IMR-90 (cell line): ENCODE measurements at regions not wholly inside any gene's neighbourhood (a gene's known extent, or its start where the extent isn't known, plus 50 kb on each side); places are given as distances from the start of the nearest gene placed in this dataset.

Experiments used
- ATAC-seq: fragments of 200-7000 bp; cut with Tn5 transposase; 2 replicates; pipeline ENCODE4 v1.9.1; 2020; ENCODE audit warnings: low read depth, mild to moderate bottlenecking, moderate library complexity
- BruUV-seq: library from RNA; stranded (reverse); fragments of 400-500 nt; replicated peaks from 2 replicates; lab custom pipeline; 2021; lab: Mats Ljungman, UMichigan
- CTCF ChIA-PET: fragments of 300-600 bp; formaldehyde crosslinking; extraction: SDS; loops from one replicate; lab custom pipeline; 2021; ENCODE audit warnings: antibody characterized with exemption; lab: Yijun Ruan, JAX
- POLR2A ChIA-PET: fragments of 300-600 bp; sonication (Branson Sonifier 250); formaldehyde crosslinking; loops from one replicate; lab custom pipeline; 2022; ENCODE audit warnings: antibody characterized with exemption; ENCODE audit not compliant: unreplicated experiment; lab: Charles Lee
- DNase-seq: peaks from one replicate; pipeline ENCODE4 v3.0.0; 2013
- H2AFZ ChIP-seq: replicated peaks from 2 replicates; pipeline ENCODE3; 2013; ENCODE audit warnings: low read length, mild to moderate bottlenecking; ENCODE audit not compliant: poor library complexity
- H2AK5ac ChIP-seq: 2 replicates; pipeline ENCODE4 v1.6.1; 2013; ENCODE audit warnings: low read depth, low read length, inconsistent platforms
- H2AK9ac ChIP-seq: replicated peaks from 2 replicates; pipeline ENCODE3; 2013; ENCODE audit warnings: mild to moderate bottlenecking, low read depth, low read length, moderate library complexity; ENCODE audit not compliant: poor library complexity
- H2BK120ac ChIP-seq: 2 replicates; pipeline ENCODE4 v1.6.1; 2013; ENCODE audit warnings: low read depth, low read length, inconsistent platforms
- H2BK15ac ChIP-seq: 3 replicates; pipeline ENCODE4 v1.6.1; 2013; ENCODE audit warnings: low read depth, low read length, inconsistent platforms
- H2BK20ac ChIP-seq: 2 replicates; pipeline ENCODE4 v1.6.1; 2013; ENCODE audit warnings: low read depth, mild to moderate bottlenecking, inconsistent platforms, low read length, moderate library complexity
- H2BK5ac ChIP-seq: 2 replicates; pipeline ENCODE4 v1.6.1; 2013; ENCODE audit warnings: mild to moderate bottlenecking, low read depth, low read length, inconsistent platforms; ENCODE audit not compliant: poor library complexity, severe bottlenecking
- H3K14ac ChIP-seq: replicated peaks from 2 replicates; pipeline ENCODE4 v1.6.1; 2013; ENCODE audit warnings: low read depth, low read length, inconsistent platforms
- H3K18ac ChIP-seq: 2 replicates; pipeline ENCODE4 v1.6.1; 2013; ENCODE audit warnings: low read depth, low read length, control low read depth
- H3K23ac ChIP-seq: 2 replicates; pipeline ENCODE4 v1.6.1; 2013; ENCODE audit warnings: low read depth, low read length, inconsistent platforms
- H3K27ac ChIP-seq: 2 replicates; pipeline ENCODE4 v1.5.1; 2013; ENCODE audit warnings: mild to moderate bottlenecking, control low read depth, low read length; ENCODE audit not compliant: insufficient read depth
- H3K27me3 ChIP-seq: 2 replicates; pipeline ENCODE4 v1.6.1; 2013; ENCODE audit warnings: low read length; ENCODE audit not compliant: control insufficient read depth, insufficient read depth
- H3K36me3 ChIP-seq: 2 replicates; pipeline ENCODE4 v1.6.1; 2013; ENCODE audit warnings: low read length, mixed read lengths; ENCODE audit not compliant: control insufficient read depth, insufficient read depth
- H3K4ac ChIP-seq: 2 replicates; pipeline ENCODE4 v1.6.1; 2013; ENCODE audit warnings: low read depth, low read length, inconsistent platforms
- H3K4me1 ChIP-seq: 2 replicates; pipeline ENCODE4 v1.6.1; 2013; ENCODE audit warnings: low read length, mixed read lengths; ENCODE audit not compliant: control insufficient read depth, insufficient read depth
- H3K4me2 ChIP-seq: 2 replicates; pipeline ENCODE4 v1.6.1; 2013; ENCODE audit warnings: low read depth, mild to moderate bottlenecking, control low read depth, low read length, moderate library complexity
- H3K4me3 ChIP-seq: 2 replicates; pipeline ENCODE4 v1.5.1; 2013; ENCODE audit warnings: low read depth, mild to moderate bottlenecking, control low read depth, low read length, moderate library complexity; ENCODE audit not compliant: insufficient read depth
- H3K56ac ChIP-seq: 2 replicates; pipeline ENCODE4 v1.6.1; 2013; ENCODE audit warnings: low read length, inconsistent platforms; ENCODE audit not compliant: insufficient read depth; ENCODE audit errors: extremely low read depth
- H3K79me1 ChIP-seq, 2 experiments: 2 replicates each; pipeline ENCODE4 v1.6.1; 2013; ENCODE audit warnings: low read length in 2 of 2, inconsistent platforms in 1 of 2, low read depth in 1 of 2
- H3K9ac ChIP-seq: 2 replicates; pipeline ENCODE4 v1.6.1; 2013; ENCODE audit warnings: low read depth, low read length, control low read depth
- H3K9me1 ChIP-seq: 2 replicates; pipeline ENCODE4 v1.6.1; 2013; ENCODE audit warnings: low read length, inconsistent platforms; ENCODE audit not compliant: insufficient read depth
- H3K9me3 ChIP-seq: 2 replicates; pipeline ENCODE4 v1.6.1; 2013; ENCODE audit warnings: low read length; ENCODE audit not compliant: control insufficient read depth, insufficient read depth
- H4K20me1 ChIP-seq: 2 replicates; pipeline ENCODE4 v1.6.1; 2013; ENCODE audit warnings: low read length, inconsistent platforms; ENCODE audit not compliant: insufficient read depth
- H4K5ac ChIP-seq: 2 replicates; pipeline ENCODE4 v1.6.1; 2013; ENCODE audit warnings: mild to moderate bottlenecking, low read depth, low read length, control low read depth
- H4K8ac ChIP-seq, 2 experiments: 2 replicates each; pipeline ENCODE4 v1.6.1; 2013; ENCODE audit warnings: low read depth in 2 of 2, low read length in 2 of 2, control low read depth in 1 of 2, inconsistent platforms in 1 of 2
- H4K91ac ChIP-seq: 2 replicates; pipeline ENCODE4 v1.6.1; 2013; ENCODE audit warnings: low read depth, low read length, inconsistent platforms; ENCODE audit not compliant: insufficient read depth
- BHLHE40 ChIP-seq: fragments of 150-350 bp; IDR thresholded peaks from 2 replicates; pipeline ENCODE4 v1.6.1; 2016; ENCODE audit warnings: mild to moderate bottlenecking, low read depth, low read length
- CEBPB ChIP-seq: IDR thresholded peaks from 2 replicates; pipeline ENCODE4 v1.6.1; 2012; ENCODE audit warnings: low read depth, low read length, improper control_type of control experiment
- CHD1 ChIP-seq: IDR thresholded peaks from 2 replicates; pipeline ENCODE4 v1.6.1; 2012; ENCODE audit warnings: low read depth, low read length, improper control_type of control experiment
- FOS ChIP-seq: fragments of 150-350 bp; IDR thresholded peaks from 2 replicates; pipeline ENCODE4 v1.6.1; 2016; ENCODE audit warnings: low read depth, low read length
- MAFK ChIP-seq: IDR thresholded peaks from 2 replicates; pipeline ENCODE4 v1.6.1; 2012; ENCODE audit warnings: low read depth, low read length, improper control_type of control experiment
- MAZ ChIP-seq: IDR thresholded peaks from 2 replicates; pipeline ENCODE4 v1.6.1; 2012; ENCODE audit warnings: low read depth, mild to moderate bottlenecking, low read length, improper control_type of control experiment, moderate library complexity, borderline replicate concordance
- MXI1 ChIP-seq: IDR thresholded peaks from 2 replicates; pipeline ENCODE4 v1.6.1; 2012; ENCODE audit warnings: low read depth, mild to moderate bottlenecking, low read length, moderate library complexity, borderline replicate concordance
- NFE2L2 ChIP-seq: fragments of 150-350 bp; IDR thresholded peaks from 2 replicates; pipeline ENCODE4 v1.6.1; 2016; ENCODE audit warnings: low read depth, mild to moderate bottlenecking, low read length
- RAD21 ChIP-seq: IDR thresholded peaks from 2 replicates; pipeline ENCODE4 v1.6.1; 2012; ENCODE audit warnings: low read length, improper control_type of control experiment
- RCOR1 ChIP-seq: IDR thresholded peaks from 2 replicates; pipeline ENCODE4 v1.6.1; 2012; ENCODE audit warnings: mild to moderate bottlenecking, low read length, improper control_type of control experiment; ENCODE audit not compliant: insufficient replicate concordance
- RFX5 ChIP-seq: IDR thresholded peaks from 2 replicates; pipeline ENCODE4 v1.8.0; 2012; ENCODE audit warnings: low read depth, mild to moderate bottlenecking, low read length, moderate library complexity
- SMC3 ChIP-seq: fragments of 150-350 bp; IDR thresholded peaks from 2 replicates; pipeline ENCODE4 v1.6.1; 2016; ENCODE audit warnings: low read depth, mild to moderate bottlenecking, antibody characterized with exemption, low read length, moderate library complexity
- USF2 ChIP-seq: fragments of 150-350 bp; IDR thresholded peaks from 2 replicates; pipeline ENCODE4 v1.6.1; 2017; ENCODE audit warnings: mild to moderate bottlenecking, antibody characterized with exemption, low read length, low read depth
- WGBS, 2 experiments: methylation state at CpG; one replicate each; pipeline versions ENCODE4 v1.1.5 to v1.1.7; 2013; ENCODE audit warnings: missing lambda C conversion rate in 2 of 2; ENCODE audit not compliant: insufficient read length in 1 of 2; ENCODE audit errors: extremely low coverage in 2 of 2; 5-methylcytosine and 5-hydroxymethylcytosine counted together
- dilution Hi-C: fragments of 300-500 bp; cut with HindIII; formaldehyde crosslinking; loops from one replicate; pipeline ENCODE4 v1.14.3; 2018; ENCODE audit warnings: low sequenced_read_pairs; ENCODE audit not compliant: unreplicated experiment
- in situ Hi-C: fragments of 300-500 bp; cut with MboI; formaldehyde crosslinking; loops from 3 replicates; pipeline ENCODE4 v1.14.3; 2019; ENCODE audit warnings: low sequenced_read_pairs, inconsistent platforms, mixed read lengths
- intact Hi-C: fragments of 100-400 bp; cut with micrococcal nuclease; formaldehyde crosslinking; loops from 2 replicates; pipeline ENCODE4 v1.10.0; 2022
- TF ChIP-seq, protein P1 (sequence below): conservative IDR thresholded peaks from 2 replicates; pipeline ENCODE4 v1.5.1; 2012; ENCODE audit warnings: mild to moderate bottlenecking, low read depth, low read length, improper control_type of control experiment

GRCh38 chr5:20617841-20618240, 629.8 kb upstream of the CDH18 start:
- H2BK15ac ChIP-seq = no peak overlapping the region
- ChIA-PET POLR2A (no interaction called here), CTCF (no interaction called here)
- no peak overlapping the region for H4K91ac ChIP-seq
- no peak overlapping the region for H3K18ac ChIP-seq
- H2AFZ ChIP-seq = no peak overlapping the region
- no peaks in the 10 kb centered on the region for H3K4me1 ChIP-seq
- H3K23ac ChIP-seq = no peak overlapping the region
- H3K4ac ChIP-seq = no peak overlapping the region
- ATAC-seq = no peak
- H3K14ac ChIP-seq = no peak overlapping the region
- intact Hi-C loops = no loop called here
- peaks cover 8% of the 10 kb centered on the region for H3K9me3 ChIP-seq
- H4K8ac ChIP-seq = no peak overlapping the region
- no peaks in the 10 kb centered on the region for H3K9me1 ChIP-seq
- no peak overlapping the region for H2BK120ac ChIP-seq
- H3K56ac ChIP-seq = no peak overlapping the region
- no peak overlapping the region for H2AK9ac ChIP-seq
- H4K5ac ChIP-seq = no peak overlapping the region
- dilution Hi-C loops = no loop called here
- H3K9ac ChIP-seq = no peak overlapping the region
- H3K79me1 ChIP-seq = no peaks in the 10 kb centered on the region
- no peak overlapping the region for H2AK5ac ChIP-seq
- H3K4me3 ChIP-seq = no peak overlapping the region
- 71% methylated on average over 1 of the region's 3 CpGs; no CpG with 5 or more reads in 1 of the 2 experiments for WGBS, 2 experiments
- BruUV-seq = no TSS peak
- no peak for DNase-seq
- H3K4me2 ChIP-seq = no peak overlapping the region
- no peaks in the 10 kb centered on the region for H3K27me3 ChIP-seq
- no peaks in the 10 kb centered on the region for H4K20me1 ChIP-seq
- no peak for TF ChIP-seq CEBPB
- TF ChIP-seq RCOR1 = no peak
- no peak for TF ChIP-seq CHD1
- no peak for TF ChIP-seq SMC3
- no peak for TF ChIP-seq BHLHE40
- TF ChIP-seq MXI1 = no peak
- TF ChIP-seq MAFK = no peak
- TF ChIP-seq NFE2L2 = no peak
- TF ChIP-seq USF2 = no peak
- TF ChIP-seq FOS = no peak
- TF ChIP-seq, protein P1, sequence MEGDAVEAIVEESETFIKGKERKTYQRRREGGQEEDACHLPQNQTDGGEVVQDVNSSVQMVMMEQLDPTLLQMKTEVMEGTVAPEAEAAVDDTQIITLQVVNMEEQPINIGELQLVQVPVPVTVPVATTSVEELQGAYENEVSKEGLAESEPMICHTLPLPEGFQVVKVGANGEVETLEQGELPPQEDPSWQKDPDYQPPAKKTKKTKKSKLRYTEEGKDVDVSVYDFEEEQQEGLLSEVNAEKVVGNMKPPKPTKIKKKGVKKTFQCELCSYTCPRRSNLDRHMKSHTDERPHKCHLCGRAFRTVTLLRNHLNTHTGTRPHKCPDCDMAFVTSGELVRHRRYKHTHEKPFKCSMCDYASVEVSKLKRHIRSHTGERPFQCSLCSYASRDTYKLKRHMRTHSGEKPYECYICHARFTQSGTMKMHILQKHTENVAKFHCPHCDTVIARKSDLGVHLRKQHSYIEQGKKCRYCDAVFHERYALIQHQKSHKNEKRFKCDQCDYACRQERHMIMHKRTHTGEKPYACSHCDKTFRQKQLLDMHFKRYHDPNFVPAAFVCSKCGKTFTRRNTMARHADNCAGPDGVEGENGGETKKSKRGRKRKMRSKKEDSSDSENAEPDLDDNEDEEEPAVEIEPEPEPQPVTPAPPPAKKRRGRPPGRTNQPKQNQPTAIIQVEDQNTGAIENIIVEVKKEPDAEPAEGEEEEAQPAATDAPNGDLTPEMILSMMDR = no peak
- no peak for TF ChIP-seq RFX5
- TF ChIP-seq MAZ = no peak
- no peak for TF ChIP-seq RAD21
- no peak overlapping the region for H3K27ac ChIP-seq
- H3K36me3 ChIP-seq = no peaks in the 10 kb centered on the region
- in situ Hi-C loops = no loop called here
- H2BK5ac ChIP-seq = no peak overlapping the region
- no peak overlapping the region for H2BK20ac ChIP-seq
